ENCODE measurements at regions not wholly inside any gene's neighbourhood (a gene's known extent, or its start where the extent isn't known, plus 50 kb on each side); places are given as distances from the start of the nearest gene placed in this dataset.

DNA sequence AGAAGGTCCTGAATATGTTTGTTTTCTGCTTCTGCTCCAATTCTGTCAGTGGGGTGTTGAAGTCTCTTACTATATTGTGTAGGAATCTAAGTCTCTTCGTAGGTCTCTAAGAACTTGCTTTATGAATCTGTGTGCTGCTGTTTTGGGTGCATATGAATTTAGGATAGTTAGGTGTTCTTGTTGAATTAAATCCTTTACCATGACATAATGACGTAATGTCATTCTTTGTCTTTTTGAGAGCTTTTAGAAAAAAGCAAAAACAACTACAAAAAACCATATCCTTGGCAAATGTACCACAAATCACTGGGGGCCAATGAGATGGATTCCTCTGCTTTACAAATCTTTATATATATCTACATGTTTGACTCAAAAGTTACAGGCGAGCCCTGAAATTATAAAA, 576.1 kb downstream of the CDH18 start:
- no peak overlapping the region for H2AFZ ChIP-seq (ENCODE audit: low read length)
- H3K9me3 ChIP-seq (ENCODE audit: control insufficient read depth, insufficient read depth, low read depth, low read length): no peaks in the 10 kb centered on the region
- no peak overlapping the region for H3K9ac ChIP-seq (ENCODE audit: insufficient read depth, low read length)
- H3K4me2 ChIP-seq (ENCODE audit: extremely low read depth, insufficient read depth, low read length): no peak overlapping the region
- no peaks in the 10 kb centered on the region for H3K4me1 ChIP-seq (ENCODE audit: control insufficient read depth, extremely low read depth, insufficient read depth, low read length)
- DNase-seq (ENCODE audit: low read depth in 2 of 2): no peak
- no peaks in the 10 kb centered on the region for H3K36me3 ChIP-seq (ENCODE audit: control insufficient read depth, insufficient read depth, low read length)
- no peaks in the 10 kb centered on the region for H3K79me2 ChIP-seq (ENCODE audit: control insufficient read depth, insufficient read depth, low read length)
- H4K20me1 ChIP-seq (ENCODE audit: control insufficient read depth, extremely low read depth, insufficient read depth, low read length): no peaks in the 10 kb centered on the region
- H3K27ac ChIP-seq (ENCODE audit: insufficient read depth, low read length): no peak overlapping the region
- no peaks in the 10 kb centered on the region for H3K27me3 ChIP-seq (ENCODE audit: control insufficient read depth, insufficient read depth, low read length)
- H3K4me3 ChIP-seq (replicated peaks in 1 of 4; ENCODE audit: control extremely low read depth in 1 of 4, insufficient read depth in 1 of 4, low read depth in 3 of 4, low read length in 4 of 4): no peak overlapping the region
- TF ChIP-seq, protein P1, sequence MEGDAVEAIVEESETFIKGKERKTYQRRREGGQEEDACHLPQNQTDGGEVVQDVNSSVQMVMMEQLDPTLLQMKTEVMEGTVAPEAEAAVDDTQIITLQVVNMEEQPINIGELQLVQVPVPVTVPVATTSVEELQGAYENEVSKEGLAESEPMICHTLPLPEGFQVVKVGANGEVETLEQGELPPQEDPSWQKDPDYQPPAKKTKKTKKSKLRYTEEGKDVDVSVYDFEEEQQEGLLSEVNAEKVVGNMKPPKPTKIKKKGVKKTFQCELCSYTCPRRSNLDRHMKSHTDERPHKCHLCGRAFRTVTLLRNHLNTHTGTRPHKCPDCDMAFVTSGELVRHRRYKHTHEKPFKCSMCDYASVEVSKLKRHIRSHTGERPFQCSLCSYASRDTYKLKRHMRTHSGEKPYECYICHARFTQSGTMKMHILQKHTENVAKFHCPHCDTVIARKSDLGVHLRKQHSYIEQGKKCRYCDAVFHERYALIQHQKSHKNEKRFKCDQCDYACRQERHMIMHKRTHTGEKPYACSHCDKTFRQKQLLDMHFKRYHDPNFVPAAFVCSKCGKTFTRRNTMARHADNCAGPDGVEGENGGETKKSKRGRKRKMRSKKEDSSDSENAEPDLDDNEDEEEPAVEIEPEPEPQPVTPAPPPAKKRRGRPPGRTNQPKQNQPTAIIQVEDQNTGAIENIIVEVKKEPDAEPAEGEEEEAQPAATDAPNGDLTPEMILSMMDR (conservative IDR thresholded peaks at IDR 0.05 in 1 of 2, IDR thresholded peaks at IDR 0.05 in 1 of 2; ENCODE audit: low read depth in 1 of 2, low read length in 2 of 2): no peak
- TF ChIP-seq EZH2 (IDR thresholded peaks at IDR 0.05; ENCODE audit: low read length, missing control alignments): no peak
